Medulla oblongata (tissue), 1 donor: ENCODE measurements at regions not wholly inside any gene's neighbourhood (a gene's known extent, or its start where the extent isn't known, plus 50 kb on each side); places are given as distances from the start of the nearest gene placed in this dataset.
"Not testable (repeated sequence)": the region's sequence is repeated elsewhere in the genome, so short reads cannot be mapped to it uniquely, and the experiment has no call there.

Experiments
- DNase-seq: peaks from one replicate; pipeline ENCODE4 v3.0.0-alpha.2; 2015; ENCODE audit errors: extremely low spot score

GRCh38 chr2:106257830-106258229 lies 63.7 kb upstream of the UXS1 start:
- no peak for DNase-seq

GRCh38 chr2:106257135-106257534 lies 63.0 kb upstream of the UXS1 start:
- DNase-seq: no peak

- not testable (repeated sequence) for DNase-seq
Observed at GRCh38 chr2:106249157-106249828, 55.2 kb upstream of the UXS1 start.

- peak; percentile 10 for DNase-seq
Observed at GRCh38 chr2:106248548-106249151, 54.5 kb upstream of the UXS1 start.
